CD4-positive, alpha-beta T cell treated with Interleukin-21 for 1 hour (primary cell): ENCODE measurements at regions not wholly inside any gene's neighbourhood (a gene's known extent, or its start where the extent isn't known, plus 50 kb on each side); places are given as distances from the start of the nearest gene placed in this dataset.
"Not testable (repeated sequence)": the region's sequence is repeated elsewhere in the genome, so short reads cannot be mapped to it uniquely, and the experiment has no call there.

Experiments
- DNase-seq: peaks from one replicate; pipeline ENCODE4 v3.0.0-alpha.2; 2020

GRCh38 chr1:149841597-149842238, 57.6 kb upstream of the BOLA1 start:
- DNase-seq, result not testable (repeated sequence)

- DNase-seq, result not testable (repeated sequence)
Measured at GRCh38 chr1:149842458-149843064, 56.8 kb upstream of the BOLA1 start.

GRCh38 chr1:149843431-149844041, 55.8 kb upstream of the BOLA1 start:
- DNase-seq, result peak; percentile 11

- peak; percentile 34 for DNase-seq
Measured at GRCh38 chr1:149844101-149844500, 55.3 kb upstream of the BOLA1 start.

GRCh38 chr1:149844650-149845255, 54.6 kb upstream of the BOLA1 start:
- peak; percentile 1 for DNase-seq

GRCh38 chr1:149845416-149845815, 54.0 kb upstream of the BOLA1 start:
- DNase-seq, result peak; percentile 22

- peak; percentile 0 for DNase-seq
Measured at GRCh38 chr1:149846042-149846441, 53.3 kb upstream of the BOLA1 start.

GRCh38 chr1:149846593-149847466, 52.5 kb upstream of the BOLA1 start:
- peak; percentile 1 for DNase-seq

- peak; percentile 9 for DNase-seq
Measured at GRCh38 chr1:149848340-149849110, 50.8 kb upstream of the BOLA1 start.

GRCh38 chr1:149849111-149849946, 50.0 kb upstream of the BOLA1 start:
- DNase-seq, result peak; percentile 0
